Activated T-cell treated with anti-CD3 and anti-CD28 coated beads, Interleukin-2, amount 50 U/mL, for 24 hours (primary cell): ENCODE measurements at regions not wholly inside any gene's neighbourhood (a gene's known extent, or its start where the extent isn't known, plus 50 kb on each side); places are given as distances from the start of the nearest gene placed in this dataset.

Source experiments
- DNase-seq: peaks from one replicate; pipeline ENCODE4 v3.0.0-alpha.2; 2020
- H3K27ac Mint-ChIP-seq: 2 replicates; pipeline ENCODE4 v1.8.0; 2020; ENCODE audit warnings: mild to moderate bottlenecking, mixed read lengths
- H3K27me3 Mint-ChIP-seq: 2 replicates; pipeline ENCODE4 v1.8.0; 2020; ENCODE audit warnings: mixed read lengths
- H3K36me3 Mint-ChIP-seq: 2 replicates; pipeline ENCODE4 v1.8.0; 2020; ENCODE audit warnings: low read depth, mixed read lengths
- H3K4me1 Mint-ChIP-seq: 2 replicates; pipeline ENCODE4 v1.8.0; 2020; ENCODE audit warnings: low read depth, mixed read lengths
- H3K4me3 Mint-ChIP-seq: 2 replicates; pipeline ENCODE4 v1.8.0; 2020; ENCODE audit warnings: mild to moderate bottlenecking, moderate library complexity, mixed read lengths
- H3K9me3 Mint-ChIP-seq: 2 replicates; pipeline ENCODE4 v1.8.0; 2020; ENCODE audit warnings: mixed read lengths

- H3K4me1 Mint-ChIP-seq = peaks cover 5% of the 10 kb centered on the region
- H3K27ac Mint-ChIP-seq = no peak overlapping the region
- DNase-seq = peak; percentile 32
- H3K27me3 Mint-ChIP-seq = peaks cover 80% of the 10 kb centered on the region
- H3K4me3 Mint-ChIP-seq = peak overlapping the region; percentile 23
- no peaks in the 10 kb centered on the region for H3K9me3 Mint-ChIP-seq
- H3K36me3 Mint-ChIP-seq = no peaks in the 10 kb centered on the region
Measured at GRCh38 chr10:120979435-120980278, 128.5 kb downstream of the WDR11 start.

- Mint-ChIP-seq H3K4me3 (no peak overlapping the region), H3K27ac (no peak overlapping the region), H3K36me3 (no peaks in the 10 kb centered on the region), H3K27me3 (peaks cover 81% of the 10 kb centered on the region), H3K9me3 (no peaks in the 10 kb centered on the region), H3K4me1 (peaks cover 5% of the 10 kb centered on the region)
- DNase-seq = no peak
Measured at GRCh38 chr10:120980279-120981255, 129.4 kb downstream of the WDR11 start.

GRCh38 chr10:120981601-120982391, 130.6 kb downstream of the WDR11 start:
- Mint-ChIP-seq H3K27me3 (peaks cover 70% of the 10 kb centered on the region), H3K9me3 (no peaks in the 10 kb centered on the region), H3K4me1 (peaks cover 5% of the 10 kb centered on the region), H3K27ac (no peak overlapping the region), H3K36me3 (no peaks in the 10 kb centered on the region), H3K4me3 (no peak overlapping the region)
- no peak for DNase-seq

- no peak overlapping the region for H3K4me3 Mint-ChIP-seq
- no peak for DNase-seq
- H3K9me3 Mint-ChIP-seq = peaks cover 6% of the 10 kb centered on the region
- H3K36me3 Mint-ChIP-seq = no peaks in the 10 kb centered on the region
- H3K27me3 Mint-ChIP-seq = peaks cover 71% of the 10 kb centered on the region
- no peak overlapping the region for H3K27ac Mint-ChIP-seq
- peaks cover 5% of the 10 kb centered on the region for H3K4me1 Mint-ChIP-seq
Measured at GRCh38 chr10:120982507-120982906, 131.3 kb downstream of the WDR11 start.

- Mint-ChIP-seq H3K36me3 (no peaks in the 10 kb centered on the region), H3K4me3 (no peak overlapping the region), H3K9me3 (peaks cover 6% of the 10 kb centered on the region), H3K4me1 (peaks cover 5% of the 10 kb centered on the region), H3K27me3 (peaks cover 65% of the 10 kb centered on the region), H3K27ac (no peak overlapping the region)
- DNase-seq = no peak
Measured at GRCh38 chr10:120983721-120984120, 132.6 kb downstream of the WDR11 start.

- no peak overlapping the region for H3K4me3 Mint-ChIP-seq
- peaks cover 5% of the 10 kb centered on the region for H3K4me1 Mint-ChIP-seq
- H3K9me3 Mint-ChIP-seq = peaks cover 6% of the 10 kb centered on the region
- no peak for DNase-seq
- no peaks in the 10 kb centered on the region for H3K36me3 Mint-ChIP-seq
- H3K27ac Mint-ChIP-seq = no peak overlapping the region
- peaks cover 60% of the 10 kb centered on the region for H3K27me3 Mint-ChIP-seq
Measured at GRCh38 chr10:120984221-120984620, 133.1 kb downstream of the WDR11 start.

GRCh38 chr10:120987359-120987758, 136.2 kb downstream of the WDR11 start:
- no peak overlapping the region for H3K4me3 Mint-ChIP-seq
- H3K27me3 Mint-ChIP-seq = peaks cover 31% of the 10 kb centered on the region
- H3K36me3 Mint-ChIP-seq = no peaks in the 10 kb centered on the region
- H3K4me1 Mint-ChIP-seq = no peaks in the 10 kb centered on the region
- H3K9me3 Mint-ChIP-seq = peaks cover 6% of the 10 kb centered on the region
- DNase-seq = no peak
- H3K27ac Mint-ChIP-seq = no peak overlapping the region

GRCh38 chr10:120988751-120989150, 137.6 kb downstream of the WDR11 start:
- no peak for DNase-seq
- H3K36me3 Mint-ChIP-seq = no peaks in the 10 kb centered on the region
- H3K27ac Mint-ChIP-seq = no peak overlapping the region
- H3K27me3 Mint-ChIP-seq = peaks cover 25% of the 10 kb centered on the region
- peaks cover 9% of the 10 kb centered on the region for H3K9me3 Mint-ChIP-seq
- H3K4me1 Mint-ChIP-seq = no peaks in the 10 kb centered on the region
- H3K4me3 Mint-ChIP-seq = no peak overlapping the region

GRCh38 chr10:120989279-120989678, 138.1 kb downstream of the WDR11 start:
- Mint-ChIP-seq H3K36me3 (no peaks in the 10 kb centered on the region), H3K27ac (no peak overlapping the region), H3K4me1 (no peaks in the 10 kb centered on the region), H3K9me3 (peaks cover 9% of the 10 kb centered on the region), H3K27me3 (peaks cover 22% of the 10 kb centered on the region), H3K4me3 (no peak overlapping the region)
- DNase-seq = no peak

- H3K9me3 Mint-ChIP-seq = peaks cover 11% of the 10 kb centered on the region
- H3K4me3 Mint-ChIP-seq = no peak overlapping the region
Measured at GRCh38 chr10:120989996-120990598, 138.9 kb downstream of the WDR11 start.

GRCh38 chr10:120990831-120991230, 139.7 kb downstream of the WDR11 start:
- no peak for DNase-seq
- H3K27me3 Mint-ChIP-seq = peaks cover 12% of the 10 kb centered on the region
- no peak overlapping the region for H3K4me3 Mint-ChIP-seq
- peaks cover 11% of the 10 kb centered on the region for H3K9me3 Mint-ChIP-seq
- H3K4me1 Mint-ChIP-seq = no peaks in the 10 kb centered on the region
- H3K36me3 Mint-ChIP-seq = no peaks in the 10 kb centered on the region
- H3K27ac Mint-ChIP-seq = no peak overlapping the region

More at GRCh38 chr10:120989996-120990598, 138.9 kb downstream of the WDR11 start:
- Mint-ChIP-seq H3K36me3 (no peaks in the 10 kb centered on the region), H3K27me3 (peaks cover 15% of the 10 kb centered on the region), H3K27ac (no peak overlapping the region), H3K4me1 (no peaks in the 10 kb centered on the region)
- DNase-seq = no peak

GRCh38 chr10:120993089-120993488, 141.9 kb downstream of the WDR11 start:
- no peak overlapping the region for H3K4me3 Mint-ChIP-seq
- H3K27me3 Mint-ChIP-seq = peaks cover 5% of the 10 kb centered on the region
- no peaks in the 10 kb centered on the region for H3K36me3 Mint-ChIP-seq
- H3K4me1 Mint-ChIP-seq = no peaks in the 10 kb centered on the region
- H3K27ac Mint-ChIP-seq = no peak overlapping the region
- peaks cover 5% of the 10 kb centered on the region for H3K9me3 Mint-ChIP-seq
- no peak for DNase-seq

- Mint-ChIP-seq H3K9me3 (peaks cover 5% of the 10 kb centered on the region), H3K27me3 (no peaks in the 10 kb centered on the region), H3K4me3 (no peak overlapping the region), H3K4me1 (no peaks in the 10 kb centered on the region), H3K36me3 (no peaks in the 10 kb centered on the region), H3K27ac (no peak overlapping the region)
- no peak for DNase-seq
Measured at GRCh38 chr10:120995768-120996167, 144.6 kb downstream of the WDR11 start.
